Activated naive CD8-positive, alpha-beta T cell treated with anti-CD3 and anti-CD28 coated beads, Interleukin-2, amount 10 ng/mL, durations not matched to agents 7 days and 5 days (primary cell): ENCODE measurements at regions not wholly inside any gene's neighbourhood (a gene's known extent, or its start where the extent isn't known, plus 50 kb on each side); places are given as distances from the start of the nearest gene placed in this dataset.

Experiments
- ATAC-seq: fragments of 150-1000 bp; cut with Tn5 transposase; one replicate; pipeline ENCODE4 v1.10.0; 2021; ENCODE audit warnings: low read depth, moderate library complexity
- POLR2A ChIA-PET: fragments of 350-600 bp; sonication (Branson Sonifier 250); formaldehyde crosslinking; loops from one replicate; lab custom pipeline; 2021; ENCODE audit warnings: antibody characterized with exemption; lab: Charles Lee
- DNase-seq: peaks from one replicate; pipeline ENCODE4 v3.0.0; 2021
- H3K27ac Mint-ChIP-seq: one replicate; pipeline ENCODE4 v1.8.0; 2022; ENCODE audit warnings: mild to moderate bottlenecking, mixed read lengths
- H3K27me3 Mint-ChIP-seq: one replicate; pipeline ENCODE4 v1.8.0; 2022; ENCODE audit warnings: mild to moderate bottlenecking, moderate library complexity, mixed read lengths
- H3K36me3 Mint-ChIP-seq: one replicate; pipeline ENCODE4 v1.8.0; 2021; ENCODE audit warnings: mild to moderate bottlenecking, mixed read lengths
- H3K4me1 Mint-ChIP-seq: one replicate; pipeline ENCODE4 v1.8.0; 2021; ENCODE audit warnings: mixed read lengths
- H3K4me3 Mint-ChIP-seq: one replicate; pipeline ENCODE4 v1.8.0; 2022; ENCODE audit warnings: mild to moderate bottlenecking, moderate library complexity, mixed read lengths
- H3K9me3 Mint-ChIP-seq: one replicate; pipeline ENCODE4 v1.8.0; 2021; ENCODE audit warnings: mixed read lengths

DNA sequence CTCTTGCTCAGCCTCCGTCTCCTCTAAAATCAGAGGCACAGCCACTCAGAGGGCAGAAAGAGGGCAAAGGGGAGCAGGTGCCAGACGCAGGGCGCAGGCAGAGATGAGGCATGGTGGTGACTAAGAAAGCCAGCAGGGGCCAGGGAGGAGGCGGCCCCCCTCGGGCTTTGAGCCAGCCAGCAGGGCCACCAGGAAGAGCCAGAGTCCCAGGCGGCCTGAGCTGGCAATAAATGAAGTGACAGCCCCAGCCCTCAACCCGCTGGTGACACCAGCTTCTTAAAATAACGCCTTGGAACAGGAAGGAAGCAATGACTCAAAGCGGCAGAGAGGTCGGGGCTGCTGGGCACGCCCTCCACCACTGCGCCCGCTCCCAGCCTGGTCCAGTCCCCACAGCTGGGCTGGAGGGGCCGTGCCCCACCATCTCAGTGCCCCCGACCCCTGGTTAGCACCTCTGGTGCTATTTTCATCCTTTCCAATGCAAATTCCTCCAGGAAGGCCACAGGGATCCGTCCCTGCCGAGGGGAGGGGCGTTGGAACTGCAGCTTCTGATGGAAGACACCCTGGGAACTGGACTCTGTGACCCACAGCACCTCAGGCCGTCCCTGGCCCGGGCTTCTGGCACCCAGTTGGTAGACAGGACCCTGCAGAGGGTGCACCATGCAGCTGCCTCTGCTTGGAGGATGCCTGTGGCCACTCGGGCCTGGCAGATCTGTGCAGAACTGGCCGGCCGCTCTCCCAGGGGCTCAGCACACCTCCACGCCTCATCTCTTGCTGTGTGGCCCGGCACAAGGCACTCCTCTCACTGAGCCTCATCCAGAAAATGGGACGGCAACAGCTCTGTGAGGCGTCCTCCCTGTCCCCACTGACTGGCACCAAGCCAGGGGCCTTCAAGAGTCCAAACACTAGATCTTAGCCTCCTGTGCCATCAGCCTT is 113.7 kb downstream of the NCOR2 start:
- POLR2A ChIA-PET = interaction anchor here (0.6 to 2.1 kb wide), 3 partner anchors 11 to 40 kb away, joined by 3 to 32 read pairs (median 4); no protein-coding TSS in a partner anchor
- Mint-ChIP-seq H3K36me3 (peaks cover 7% of the 10 kb centered on the region), H3K9me3 (no peaks in the 10 kb centered on the region), H3K4me3 (peak overlapping the region; percentile 66), H3K27me3 (no peaks in the 10 kb centered on the region), H3K4me1 (peaks cover 41% of the 10 kb centered on the region), H3K27ac (peak overlapping the region; percentile 91)
- peak; percentile 75 for DNase-seq
- peak; percentile 85 for ATAC-seq

- H3K27me3 Mint-ChIP-seq = no peaks in the 10 kb centered on the region
- ATAC-seq (no peak), DNase-seq (no peak)
- peak overlapping the region; percentile 66 for H3K4me3 Mint-ChIP-seq
- H3K4me1 Mint-ChIP-seq = peaks cover 34% of the 10 kb centered on the region
- peaks cover 7% of the 10 kb centered on the region for H3K36me3 Mint-ChIP-seq
- H3K9me3 Mint-ChIP-seq = no peaks in the 10 kb centered on the region
- POLR2A ChIA-PET = interaction anchor here (0.6 to 2.1 kb wide), 3 partner anchors 12 to 41 kb away, joined by 3 to 32 read pairs (median 4); no protein-coding TSS in a partner anchor
- H3K27ac Mint-ChIP-seq = peak overlapping the region; percentile 91
Measured at GRCh38 chr12:124452576-124453331, 114.7 kb downstream of the NCOR2 start.

GRCh38 chr12:124451637-124452243 is 115.7 kb downstream of the NCOR2 start:
- Mint-ChIP-seq H3K9me3 (no peaks in the 10 kb centered on the region), H3K27ac (peak overlapping the region; percentile 76), H3K4me1 (peaks cover 34% of the 10 kb centered on the region), H3K4me3 (no peak overlapping the region), H3K36me3 (peaks cover 7% of the 10 kb centered on the region), H3K27me3 (no peaks in the 10 kb centered on the region)
- DNase-seq (no peak), ATAC-seq (no peak)
- POLR2A ChIA-PET = no interaction called here

GRCh38 chr12:124451016-124451415 is 116.4 kb downstream of the NCOR2 start:
- Mint-ChIP-seq H3K27ac (peak overlapping the region; percentile 76), H3K4me3 (no peak overlapping the region), H3K9me3 (no peaks in the 10 kb centered on the region), H3K4me1 (peaks cover 30% of the 10 kb centered on the region), H3K36me3 (peaks cover 3% of the 10 kb centered on the region), H3K27me3 (no peaks in the 10 kb centered on the region)
- ATAC-seq (no peak), DNase-seq (no peak)
- POLR2A ChIA-PET = no interaction called here

DNA sequence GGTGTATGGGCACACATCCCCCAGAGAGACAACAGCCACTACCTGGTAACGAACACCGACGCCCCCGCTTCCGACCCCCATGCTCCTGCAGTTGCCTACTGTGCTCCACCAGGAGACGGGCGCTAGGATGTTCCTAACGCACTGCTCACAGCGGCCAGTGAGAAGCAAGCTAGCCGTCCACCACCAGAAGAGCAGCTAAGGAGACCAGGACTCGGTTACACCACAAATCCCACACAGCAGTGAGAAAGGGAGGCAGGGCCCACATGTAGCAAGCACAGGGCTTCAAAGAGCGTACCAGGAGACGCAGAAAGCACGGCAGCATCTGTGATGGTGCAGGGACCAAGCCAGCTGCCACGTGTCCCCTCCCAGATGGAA is 117.0 kb downstream of the NCOR2 start:
- Mint-ChIP-seq H3K4me3 (no peak overlapping the region), H3K27ac (no peak overlapping the region), H3K27me3 (no peaks in the 10 kb centered on the region), H3K36me3 (peaks cover 3% of the 10 kb centered on the region), H3K9me3 (no peaks in the 10 kb centered on the region), H3K4me1 (peaks cover 27% of the 10 kb centered on the region)
- DNase-seq (no peak), ATAC-seq (no peak)
- POLR2A ChIA-PET = no interaction called here

GRCh38 chr12:124449623-124450375 is 117.6 kb downstream of the NCOR2 start:
- POLR2A ChIA-PET = no interaction called here
- no peaks in the 10 kb centered on the region for H3K9me3 Mint-ChIP-seq
- DNase-seq (no peak), ATAC-seq (no peak)
- peaks cover 2% of the 10 kb centered on the region for H3K36me3 Mint-ChIP-seq
- H3K4me3 Mint-ChIP-seq = no peak overlapping the region
- H3K27me3 Mint-ChIP-seq = no peaks in the 10 kb centered on the region
- H3K4me1 Mint-ChIP-seq = peaks cover 24% of the 10 kb centered on the region
- H3K27ac Mint-ChIP-seq = no peak overlapping the region

GRCh38 chr12:124448955-124449622 is 118.3 kb downstream of the NCOR2 start:
- POLR2A ChIA-PET = no interaction called here
- no peaks in the 10 kb centered on the region for H3K9me3 Mint-ChIP-seq
- peaks cover 3% of the 10 kb centered on the region for H3K36me3 Mint-ChIP-seq
- DNase-seq = no peak
- H3K4me1 Mint-ChIP-seq = peaks cover 20% of the 10 kb centered on the region
- no peaks in the 10 kb centered on the region for H3K27me3 Mint-ChIP-seq
- ATAC-seq = no peak
- no peak overlapping the region for H3K4me3 Mint-ChIP-seq
- H3K27ac Mint-ChIP-seq = no peak overlapping the region

DNA sequence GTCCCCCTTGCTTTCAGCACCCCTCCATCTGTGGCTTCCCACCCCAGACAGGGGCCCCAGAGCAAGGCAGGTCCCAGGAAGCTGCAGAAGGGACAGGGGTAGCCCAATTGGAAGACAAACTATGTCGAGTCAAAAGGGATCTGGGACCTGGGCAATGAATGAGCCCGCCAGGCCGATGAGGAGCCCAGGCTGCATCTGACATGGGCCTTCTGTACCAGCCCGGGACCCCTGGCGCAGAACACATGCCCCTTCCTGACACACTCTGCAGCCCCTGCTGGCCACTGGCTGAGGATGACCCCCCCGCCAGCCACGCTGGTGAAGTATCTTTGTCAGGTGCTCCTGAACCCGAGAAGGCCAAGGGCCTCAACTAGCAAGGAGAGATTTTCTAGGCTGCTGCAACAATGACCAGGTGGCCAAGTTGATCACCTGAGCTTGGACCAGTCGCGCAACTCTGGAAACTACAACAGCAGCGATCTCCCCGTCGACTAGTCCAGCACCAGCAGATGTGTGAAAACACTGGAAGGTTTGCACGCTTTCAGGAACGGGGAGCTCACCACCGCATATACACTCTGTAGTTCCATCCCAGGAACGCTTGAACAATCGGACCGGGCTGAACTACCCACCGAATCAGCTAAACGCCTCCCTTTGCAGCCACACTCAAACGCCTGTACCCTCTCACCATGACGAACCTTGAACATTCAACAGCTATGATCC is 119.0 kb downstream of the NCOR2 start:
- POLR2A ChIA-PET = no interaction called here
- Mint-ChIP-seq H3K4me1 (peaks cover 15% of the 10 kb centered on the region), H3K36me3 (peaks cover 5% of the 10 kb centered on the region), H3K4me3 (no peak overlapping the region), H3K27ac (no peak overlapping the region), H3K27me3 (no peaks in the 10 kb centered on the region), H3K9me3 (no peaks in the 10 kb centered on the region)
- ATAC-seq (no peak), DNase-seq (no peak)

DNA sequence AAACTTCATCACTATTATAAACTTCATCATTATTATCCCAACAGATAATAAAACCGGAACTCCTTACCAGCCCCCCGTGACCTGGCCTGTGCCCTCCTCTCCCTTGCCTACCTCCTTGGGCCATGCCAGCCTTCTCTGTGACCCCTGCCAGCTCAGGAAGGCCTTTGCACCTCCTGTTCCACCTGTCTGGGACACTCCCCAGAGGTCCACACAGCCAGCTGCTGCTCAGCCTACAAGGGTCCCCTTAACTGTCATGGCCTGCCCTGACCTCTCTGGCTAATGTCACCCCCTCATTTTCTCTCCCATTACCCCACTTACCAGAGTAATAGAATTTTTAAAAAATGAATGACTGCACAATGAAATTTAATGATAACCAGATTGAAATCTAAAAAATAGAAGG is 121.0 kb downstream of the NCOR2 start:
- Mint-ChIP-seq H3K9me3 (no peaks in the 10 kb centered on the region), H3K27ac (no peak overlapping the region), H3K27me3 (no peaks in the 10 kb centered on the region), H3K36me3 (peaks cover 5% of the 10 kb centered on the region), H3K4me3 (no peak overlapping the region), H3K4me1 (peaks cover 11% of the 10 kb centered on the region)
- DNase-seq (no peak), ATAC-seq (no peak)
- POLR2A ChIA-PET = no interaction called here

- Mint-ChIP-seq H3K4me3 (no peak overlapping the region), H3K9me3 (no peaks in the 10 kb centered on the region), H3K27ac (no peak overlapping the region), H3K27me3 (no peaks in the 10 kb centered on the region), H3K4me1 (peaks cover 5% of the 10 kb centered on the region), H3K36me3 (peaks cover 5% of the 10 kb centered on the region)
- POLR2A ChIA-PET = no interaction called here
- no peak for ATAC-seq
- DNase-seq = no peak
Measured at GRCh38 chr12:124445826-124446225, 121.6 kb downstream of the NCOR2 start.

DNA sequence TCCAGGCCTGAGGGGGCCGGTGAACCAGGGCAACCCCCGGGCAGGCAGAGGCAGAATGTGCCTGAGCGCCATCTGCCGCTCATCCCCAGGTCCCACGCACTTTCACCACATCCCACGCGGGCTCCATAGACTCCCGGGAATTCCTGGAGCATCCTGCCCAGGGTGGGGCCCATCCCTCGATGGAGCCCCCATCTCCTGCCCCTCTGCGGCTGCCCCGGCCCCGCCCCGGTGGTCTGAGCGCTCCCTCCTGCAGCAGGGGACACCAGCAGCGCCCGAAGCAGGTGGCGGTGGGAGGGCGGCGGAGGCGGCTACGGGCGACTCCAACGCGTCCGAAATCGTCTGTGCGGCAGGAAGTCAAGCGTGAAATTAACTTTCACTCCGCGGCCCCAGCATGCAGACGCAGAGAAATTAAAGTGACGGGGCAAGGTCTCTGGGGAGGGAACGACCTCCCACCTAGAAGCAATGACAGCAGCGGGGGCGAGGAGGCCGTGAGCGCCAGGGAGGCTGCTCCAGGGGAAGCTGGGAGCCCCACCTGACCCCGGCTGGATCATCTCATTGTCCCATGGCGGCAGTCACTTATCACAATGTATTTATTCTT is 122.2 kb downstream of the NCOR2 start:
- ATAC-seq = no peak
- H3K27ac Mint-ChIP-seq = no peak overlapping the region
- POLR2A ChIA-PET = no interaction called here

More for the DNA sequence above, 122.2 kb downstream of the NCOR2 start:
- Mint-ChIP-seq H3K27me3 (no peaks in the 10 kb centered on the region), H3K4me1 (peaks cover 2% of the 10 kb centered on the region), H3K4me3 (no peak overlapping the region), H3K36me3 (peaks cover 6% of the 10 kb centered on the region), H3K9me3 (no peaks in the 10 kb centered on the region)
- no peak for DNase-seq
